Body of pancreas (tissue), 4 donors: ENCODE measurements at regions not wholly inside any gene's neighbourhood (a gene's known extent, or its start where the extent isn't known, plus 50 kb on each side); places are given as distances from the start of the nearest gene placed in this dataset.

ENCODE experiments used
- ATAC-seq: fragments of 150-250 bp; one replicate; pipeline ENCODE4 v1.9.1; 2016
- DNase-seq, 4 donors: peaks; one replicate each; pipeline ENCODE4 v3.0.0-alpha.2; 2019
- H3K27ac ChIP-seq, 4 donors: fragments of 200-600 bp; sonication (generic); 1 replicate in 3 of 4; 2 replicates in 1 of 4; pipeline versions ENCODE4 v1.5.1 to v1.6.1; 2016 to 2019; ENCODE audit warnings: mild to moderate bottlenecking in 1 of 4, mixed read lengths in 1 of 4, moderate library complexity in 1 of 4
- H3K27me3 ChIP-seq, 2 donors: fragments of 200-600 bp; sonication (generic); one replicate each; pipeline ENCODE4 v1.6.0; 2016; ENCODE audit warnings: mild to moderate bottlenecking in 1 of 2
- H3K36me3 ChIP-seq, 2 donors: fragments of 200-600 bp; sonication (generic); replicated peaks in 1 of 2; 2 replicates each; pipeline ENCODE4 v1.5.1; 2016; ENCODE audit warnings: low read depth in 2 of 2; ENCODE audit not compliant: insufficient read depth in 1 of 2
- H3K4me1 ChIP-seq: fragments of 200-600 bp; sonication (generic); one replicate; pipeline ENCODE4 v1.6.0; 2016
- H3K4me3 ChIP-seq, 2 donors: fragments of 200-600 bp; sonication (generic); 1 replicate in 1 of 2; 2 replicates in 1 of 2; pipeline ENCODE4 v1.5.1; 2016 to 2019
- H3K9me3 ChIP-seq, 3 donors: fragments of 200-600 bp; sonication (generic); 1 replicate in 2 of 3; 2 replicates in 1 of 3; pipeline ENCODE4 v1.5.1; 2016
- POLR2A ChIP-seq, 3 donors: fragments of 450-650 bp; IDR thresholded peaks; one replicate each; pipeline ENCODE4 v1.6.1; 2016; ENCODE audit warnings: antibody characterized with exemption in 3 of 3, mild to moderate bottlenecking in 2 of 3
- WGBS, 2 donors: methylation state at CpG; one replicate each; pipeline ENCODE4 v1.1.5; 2017; 5-methylcytosine and 5-hydroxymethylcytosine counted together
- intact Hi-C: fragments of 100-400 bp; cut with DNase I; formaldehyde crosslinking; loops from one replicate; pipeline ENCODE4 v1.15.1; 2023
- TF ChIP-seq, protein P1 (sequence below), 7 experiments: fragments of 450-650 bp in 4 of 7; fragments of 200-600 bp in 3 of 7; sonication (generic) in 3 of 7; IDR thresholded peaks; one replicate each; pipeline ENCODE4 v1.5.1; 2016 to 2019; ENCODE audit warnings: antibody characterized with exemption in 7 of 7

- no peak for ATAC-seq
- H3K27ac ChIP-seq, result no peak overlapping the region
- 30 to 54% methylated on average over 2 of the region's 2 CpGs for WGBS, 2 donors
- intact Hi-C loops, result no loop called here
- no peak for TF ChIP-seq POLR2A (IDR thresholded peaks at IDR 0.05)
- TF ChIP-seq, protein P1, sequence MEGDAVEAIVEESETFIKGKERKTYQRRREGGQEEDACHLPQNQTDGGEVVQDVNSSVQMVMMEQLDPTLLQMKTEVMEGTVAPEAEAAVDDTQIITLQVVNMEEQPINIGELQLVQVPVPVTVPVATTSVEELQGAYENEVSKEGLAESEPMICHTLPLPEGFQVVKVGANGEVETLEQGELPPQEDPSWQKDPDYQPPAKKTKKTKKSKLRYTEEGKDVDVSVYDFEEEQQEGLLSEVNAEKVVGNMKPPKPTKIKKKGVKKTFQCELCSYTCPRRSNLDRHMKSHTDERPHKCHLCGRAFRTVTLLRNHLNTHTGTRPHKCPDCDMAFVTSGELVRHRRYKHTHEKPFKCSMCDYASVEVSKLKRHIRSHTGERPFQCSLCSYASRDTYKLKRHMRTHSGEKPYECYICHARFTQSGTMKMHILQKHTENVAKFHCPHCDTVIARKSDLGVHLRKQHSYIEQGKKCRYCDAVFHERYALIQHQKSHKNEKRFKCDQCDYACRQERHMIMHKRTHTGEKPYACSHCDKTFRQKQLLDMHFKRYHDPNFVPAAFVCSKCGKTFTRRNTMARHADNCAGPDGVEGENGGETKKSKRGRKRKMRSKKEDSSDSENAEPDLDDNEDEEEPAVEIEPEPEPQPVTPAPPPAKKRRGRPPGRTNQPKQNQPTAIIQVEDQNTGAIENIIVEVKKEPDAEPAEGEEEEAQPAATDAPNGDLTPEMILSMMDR (IDR thresholded peaks at IDR 0.05), result no peak
- H3K4me3 ChIP-seq, result no peak overlapping the region
- no peaks in the 10 kb centered on the region for H3K9me3 ChIP-seq
- no peaks in the 10 kb centered on the region for H3K4me1 ChIP-seq
- H3K36me3 ChIP-seq, result no peaks in the 10 kb centered on the region
- no peak for DNase-seq
- H3K27me3 ChIP-seq, result no peaks in the 10 kb centered on the region
These were observed 538.5 kb downstream of the INHBA start for GRCh38 chr7:41164440-41164839.

DNA sequence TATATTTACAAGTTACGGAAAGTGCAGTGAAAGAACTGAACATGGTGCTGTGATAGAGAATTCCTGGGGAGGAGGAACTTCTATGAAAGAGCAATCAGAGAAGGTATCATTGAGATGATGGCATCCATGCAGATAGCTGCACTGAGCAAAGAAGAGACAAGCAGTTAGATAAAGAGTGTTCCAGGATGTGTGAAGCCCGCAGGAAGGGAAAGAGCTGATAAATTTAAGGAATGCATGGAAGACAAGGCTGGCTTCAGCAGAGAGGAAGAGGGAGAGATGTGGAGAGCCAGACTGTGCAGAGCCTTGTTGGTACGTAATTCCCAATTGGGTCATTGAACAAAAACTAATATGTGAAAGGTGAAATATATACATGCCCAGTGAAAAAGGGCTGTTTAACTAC lies 538.9 kb downstream of the INHBA start:
- DNase-seq (no peak), ATAC-seq (no peak)
- intact Hi-C loops, result no loop called here
- H3K4me3 ChIP-seq, result no peak overlapping the region
- no peaks in the 10 kb centered on the region for H3K36me3 ChIP-seq
- no peaks in the 10 kb centered on the region for H3K9me3 ChIP-seq
- TF ChIP-seq POLR2A (IDR thresholded peaks at IDR 0.05), result no peak
- TF ChIP-seq, protein P1 (IDR thresholded peaks at IDR 0.05), result no peak
- no peak overlapping the region for H3K27ac ChIP-seq
- no peaks in the 10 kb centered on the region for H3K27me3 ChIP-seq
- 56 to 62% methylated on average over 3 of the region's 3 CpGs for WGBS, 2 donors
- no peaks in the 10 kb centered on the region for H3K4me1 ChIP-seq

- intact Hi-C loops, result no loop called here
- no peaks in the 10 kb centered on the region for H3K4me1 ChIP-seq
- no peaks in the 10 kb centered on the region for H3K36me3 ChIP-seq
- TF ChIP-seq, protein P1 (IDR thresholded peaks at IDR 0.05), result no peak
- TF ChIP-seq POLR2A (IDR thresholded peaks at IDR 0.05), result no peak
- ATAC-seq (no peak), DNase-seq (no peak)
- H3K27me3 ChIP-seq, result no peaks in the 10 kb centered on the region
- H3K27ac ChIP-seq, result no peak overlapping the region
- H3K9me3 ChIP-seq, result no peaks in the 10 kb centered on the region
- 73 to 78% methylated on average over 4 of the region's 4 CpGs for WGBS, 2 donors
- H3K4me3 ChIP-seq, result no peak overlapping the region
These were observed 540.3 kb downstream of the INHBA start for GRCh38 chr7:41162612-41163011.

DNA sequence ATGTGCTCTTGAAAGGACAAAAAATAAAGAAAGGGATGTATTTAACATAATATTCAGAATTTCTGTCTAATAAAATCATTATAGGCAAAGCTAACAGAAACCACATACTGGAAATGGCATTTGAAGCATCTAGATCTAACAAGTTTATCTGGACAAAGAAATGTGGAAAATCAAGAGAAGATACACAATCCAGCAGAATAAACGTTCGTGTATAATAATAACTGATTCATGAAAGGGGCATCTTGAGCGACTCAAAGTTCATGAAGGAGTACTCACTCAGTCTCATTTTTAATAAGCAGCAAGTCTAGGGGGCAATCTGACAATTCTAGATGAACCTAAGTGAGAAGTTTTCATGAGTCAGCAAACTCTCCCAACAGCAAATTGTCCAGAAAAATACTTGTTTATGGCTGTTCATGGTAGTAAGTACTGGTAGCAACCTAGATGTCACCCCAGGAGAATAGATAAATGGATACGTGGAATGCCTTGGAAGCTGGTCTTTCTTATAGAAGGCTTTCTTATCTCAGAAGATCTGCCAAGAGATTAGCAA lies 541.8 kb downstream of the INHBA start:
- intact Hi-C loops, result no loop called here
- 56 to 61% methylated on average over 4 of the region's 4 CpGs for WGBS, 2 donors
- ATAC-seq, result no peak

DNA sequence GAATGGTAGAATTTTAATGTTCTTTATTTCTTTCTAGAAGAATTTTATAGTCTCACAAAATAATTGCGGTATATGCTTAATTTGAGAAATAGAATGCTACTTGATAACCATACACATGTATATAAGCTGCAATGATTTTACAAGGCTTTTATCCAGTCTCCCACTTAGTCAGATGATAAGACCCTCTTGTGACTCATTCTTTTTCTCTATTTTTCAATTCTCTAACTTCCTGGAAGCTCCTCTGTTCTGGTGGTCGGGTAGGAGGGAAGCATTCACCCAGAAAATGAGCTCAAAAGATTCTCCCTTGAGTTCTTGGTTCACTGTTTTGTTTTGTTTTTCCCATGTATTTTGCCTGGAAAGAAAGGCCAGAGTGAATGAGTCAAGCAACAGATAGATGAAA lies 546.6 kb downstream of the INHBA start:
- intact Hi-C loops, result no loop called here
- Histone ChIP-seq H3K27me3 (no peaks in the 10 kb centered on the region), H3K27ac (no peak overlapping the region), H3K4me3 (no peak overlapping the region), H3K4me1 (no peaks in the 10 kb centered on the region), H3K36me3 (no peaks in the 10 kb centered on the region), H3K9me3 (no peaks in the 10 kb centered on the region)
- ATAC-seq, result no peak
- DNase-seq, result no peak
- TF ChIP-seq POLR2A (IDR thresholded peaks at IDR 0.05), result no peak
- TF ChIP-seq, protein P1 (IDR thresholded peaks at IDR 0.05), result no peak
- WGBS, 2 donors, result 55 to 57% methylated on average over 2 of the region's 2 CpGs

More for the DNA sequence above, 541.8 kb downstream of the INHBA start:
- Histone ChIP-seq H3K4me1 (no peaks in the 10 kb centered on the region), H3K27me3 (no peaks in the 10 kb centered on the region), H3K4me3 (no peak overlapping the region), H3K36me3 (no peaks in the 10 kb centered on the region), H3K9me3 (no peaks in the 10 kb centered on the region), H3K27ac (no peak overlapping the region)
- TF ChIP-seq POLR2A (IDR thresholded peaks at IDR 0.05), result no peak
- TF ChIP-seq, protein P1 (IDR thresholded peaks at IDR 0.05), result no peak
- DNase-seq, result no peak
